A549 (cell line): ENCODE measurements at regions not wholly inside any gene's neighbourhood (a gene's known extent, or its start where the extent isn't known, plus 50 kb on each side); places are given as distances from the start of the nearest gene placed in this dataset.

ENCODE experiments used
- BHLHE40 ChIP-seq: IDR thresholded peaks from 2 replicates; pipeline ENCODE4 v1.6.1; 2012; ENCODE audit warnings: low read depth, low read length, inconsistent platforms
- EP300 ChIP-seq, 2 experiments: fragments of >200 bp; sonication (Bioruptor Twin); formaldehyde crosslinking; IDR thresholded peaks; 2 replicates in 1 of 2; 3 replicates in 1 of 2; pipeline ENCODE4 v1.6.1; 2016 to 2017
- HDAC2 ChIP-seq: fragments of 200-600 bp; sonication (generic); IDR thresholded peaks from 2 replicates; pipeline ENCODE4 v1.6.1; 2016
- RCOR1 ChIP-seq: fragments of 150-350 bp; IDR thresholded peaks from 2 replicates; pipeline ENCODE4 v1.6.1; 2014; ENCODE audit warnings: antibody characterized with exemption, low read length, low read depth
- RNF2 ChIP-seq: fragments of 200-600 bp; sonication (generic); IDR thresholded peaks from 2 replicates; pipeline ENCODE4 v1.6.1; 2016; ENCODE audit warnings: low read depth, mild to moderate bottlenecking, antibody characterized with exemption, moderate library complexity, borderline replicate concordance
- TF ChIP-seq, protein P1 (sequence below): fragments of >200 bp; sonication (Bioruptor Twin); formaldehyde crosslinking; IDR thresholded peaks from 3 replicates; pipeline ENCODE4 v1.5.1; 2016
- TF ChIP-seq, protein P2 (sequence below): fragments of 150-350 bp; IDR thresholded peaks from 2 replicates; pipeline ENCODE4 v1.6.1; 2014; ENCODE audit warnings: low read depth, mild to moderate bottlenecking, low read length
- TF ChIP-seq, protein P3 (sequence below): fragments of 200-600 bp; sonication (generic); IDR thresholded peaks from 2 replicates; pipeline ENCODE4 v1.6.1; 2016; ENCODE audit warnings: antibody characterized with exemption, mild to moderate bottlenecking, moderate library complexity

DNA sequence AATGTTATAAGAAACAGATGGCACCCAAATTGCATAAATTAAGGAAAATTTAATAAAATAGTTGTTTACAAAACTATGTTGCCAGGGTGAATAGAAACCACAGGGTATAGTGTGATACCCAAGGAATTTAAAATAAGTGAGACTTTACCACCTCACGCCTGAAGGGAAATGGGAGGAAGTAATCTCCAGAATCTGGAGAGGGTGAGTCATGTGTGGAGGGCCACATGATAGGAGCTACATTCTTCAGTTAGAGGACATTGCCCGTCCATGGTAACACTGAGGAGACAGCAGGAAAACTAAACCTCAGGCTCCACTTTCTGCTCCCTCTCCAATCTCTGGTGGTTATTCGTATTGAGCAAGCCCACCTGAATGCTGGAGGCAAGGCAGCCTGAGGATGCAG lies 97.2 kb upstream of the NXPH2 start:
- TF ChIP-seq, protein P1, sequence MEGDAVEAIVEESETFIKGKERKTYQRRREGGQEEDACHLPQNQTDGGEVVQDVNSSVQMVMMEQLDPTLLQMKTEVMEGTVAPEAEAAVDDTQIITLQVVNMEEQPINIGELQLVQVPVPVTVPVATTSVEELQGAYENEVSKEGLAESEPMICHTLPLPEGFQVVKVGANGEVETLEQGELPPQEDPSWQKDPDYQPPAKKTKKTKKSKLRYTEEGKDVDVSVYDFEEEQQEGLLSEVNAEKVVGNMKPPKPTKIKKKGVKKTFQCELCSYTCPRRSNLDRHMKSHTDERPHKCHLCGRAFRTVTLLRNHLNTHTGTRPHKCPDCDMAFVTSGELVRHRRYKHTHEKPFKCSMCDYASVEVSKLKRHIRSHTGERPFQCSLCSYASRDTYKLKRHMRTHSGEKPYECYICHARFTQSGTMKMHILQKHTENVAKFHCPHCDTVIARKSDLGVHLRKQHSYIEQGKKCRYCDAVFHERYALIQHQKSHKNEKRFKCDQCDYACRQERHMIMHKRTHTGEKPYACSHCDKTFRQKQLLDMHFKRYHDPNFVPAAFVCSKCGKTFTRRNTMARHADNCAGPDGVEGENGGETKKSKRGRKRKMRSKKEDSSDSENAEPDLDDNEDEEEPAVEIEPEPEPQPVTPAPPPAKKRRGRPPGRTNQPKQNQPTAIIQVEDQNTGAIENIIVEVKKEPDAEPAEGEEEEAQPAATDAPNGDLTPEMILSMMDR: no peak
- no peak for TF ChIP-seq EP300 (IDR thresholded peaks at IDR 0.05)
- TF ChIP-seq RCOR1: no peak
- no peak for TF ChIP-seq HDAC2
- TF ChIP-seq, protein P2, sequence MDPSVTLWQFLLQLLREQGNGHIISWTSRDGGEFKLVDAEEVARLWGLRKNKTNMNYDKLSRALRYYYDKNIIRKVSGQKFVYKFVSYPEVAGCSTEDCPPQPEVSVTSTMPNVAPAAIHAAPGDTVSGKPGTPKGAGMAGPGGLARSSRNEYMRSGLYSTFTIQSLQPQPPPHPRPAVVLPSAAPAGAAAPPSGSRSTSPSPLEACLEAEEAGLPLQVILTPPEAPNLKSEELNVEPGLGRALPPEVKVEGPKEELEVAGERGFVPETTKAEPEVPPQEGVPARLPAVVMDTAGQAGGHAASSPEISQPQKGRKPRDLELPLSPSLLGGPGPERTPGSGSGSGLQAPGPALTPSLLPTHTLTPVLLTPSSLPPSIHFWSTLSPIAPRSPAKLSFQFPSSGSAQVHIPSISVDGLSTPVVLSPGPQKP: no peak
- TF ChIP-seq, protein P3, sequence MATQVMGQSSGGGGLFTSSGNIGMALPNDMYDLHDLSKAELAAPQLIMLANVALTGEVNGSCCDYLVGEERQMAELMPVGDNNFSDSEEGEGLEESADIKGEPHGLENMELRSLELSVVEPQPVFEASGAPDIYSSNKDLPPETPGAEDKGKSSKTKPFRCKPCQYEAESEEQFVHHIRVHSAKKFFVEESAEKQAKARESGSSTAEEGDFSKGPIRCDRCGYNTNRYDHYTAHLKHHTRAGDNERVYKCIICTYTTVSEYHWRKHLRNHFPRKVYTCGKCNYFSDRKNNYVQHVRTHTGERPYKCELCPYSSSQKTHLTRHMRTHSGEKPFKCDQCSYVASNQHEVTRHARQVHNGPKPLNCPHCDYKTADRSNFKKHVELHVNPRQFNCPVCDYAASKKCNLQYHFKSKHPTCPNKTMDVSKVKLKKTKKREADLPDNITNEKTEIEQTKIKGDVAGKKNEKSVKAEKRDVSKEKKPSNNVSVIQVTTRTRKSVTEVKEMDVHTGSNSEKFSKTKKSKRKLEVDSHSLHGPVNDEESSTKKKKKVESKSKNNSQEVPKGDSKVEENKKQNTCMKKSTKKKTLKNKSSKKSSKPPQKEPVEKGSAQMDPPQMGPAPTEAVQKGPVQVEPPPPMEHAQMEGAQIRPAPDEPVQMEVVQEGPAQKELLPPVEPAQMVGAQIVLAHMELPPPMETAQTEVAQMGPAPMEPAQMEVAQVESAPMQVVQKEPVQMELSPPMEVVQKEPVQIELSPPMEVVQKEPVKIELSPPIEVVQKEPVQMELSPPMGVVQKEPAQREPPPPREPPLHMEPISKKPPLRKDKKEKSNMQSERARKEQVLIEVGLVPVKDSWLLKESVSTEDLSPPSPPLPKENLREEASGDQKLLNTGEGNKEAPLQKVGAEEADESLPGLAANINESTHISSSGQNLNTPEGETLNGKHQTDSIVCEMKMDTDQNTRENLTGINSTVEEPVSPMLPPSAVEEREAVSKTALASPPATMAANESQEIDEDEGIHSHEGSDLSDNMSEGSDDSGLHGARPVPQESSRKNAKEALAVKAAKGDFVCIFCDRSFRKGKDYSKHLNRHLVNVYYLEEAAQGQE: no peak
- no peak for TF ChIP-seq BHLHE40
- no peak for TF ChIP-seq RNF2
